Occipital lobe (tissue), 1 donor: ENCODE measurements at regions not wholly inside any gene's neighbourhood (a gene's known extent, or its start where the extent isn't known, plus 50 kb on each side); places are given as distances from the start of the nearest gene placed in this dataset.
"Not testable (repeated sequence)": the region's sequence is repeated elsewhere in the genome, so short reads cannot be mapped to it uniquely, and the experiment has no call there.

Source experiments
- DNase-seq: peaks from one replicate; lab custom pipeline; 2025; lab: John Stamatoyannopoulos, UW

- not testable (repeated sequence) for DNase-seq
Measured at GRCh38 chr1:224029286-224030025, 84.5 kb upstream of the FBXO28 start.

GRCh38 chr1:224028802-224029201 lies 85.1 kb upstream of the FBXO28 start:
- DNase-seq: not testable (repeated sequence)

GRCh38 chr1:224023122-224023521 lies 90.8 kb upstream of the FBXO28 start:
- not testable (repeated sequence) for DNase-seq

- DNase-seq: not testable (repeated sequence)
Measured at GRCh38 chr1:224022249-224022970, 91.5 kb upstream of the FBXO28 start.

- not testable (repeated sequence) for DNase-seq
Measured at GRCh38 chr1:224019866-224020265, 94.0 kb upstream of the FBXO28 start.

- DNase-seq: not testable (repeated sequence)
Measured at GRCh38 chr1:224015782-224016181, 98.1 kb upstream of the FBXO28 start.

GRCh38 chr1:224014330-224014649 lies 99.6 kb upstream of the FBXO28 start:
- DNase-seq: no peak

GRCh38 chr1:224013626-224014329 lies 100.1 kb upstream of the FBXO28 start:
- not testable (repeated sequence) for DNase-seq

GRCh38 chr1:224012807-224013434 lies 101.0 kb upstream of the FBXO28 start:
- not testable (repeated sequence) for DNase-seq

- not testable (repeated sequence) for DNase-seq
Measured at GRCh38 chr1:224012162-224012561, 101.7 kb upstream of the FBXO28 start.

GRCh38 chr1:224011751-224012150 lies 102.2 kb upstream of the FBXO28 start:
- not testable (repeated sequence) for DNase-seq

- not testable (repeated sequence) for DNase-seq
Measured at GRCh38 chr1:224011153-224011552, 102.8 kb upstream of the FBXO28 start.

- DNase-seq: not testable (repeated sequence)
Measured at GRCh38 chr1:224005973-224006372, 107.9 kb upstream of the FBXO28 start.

- DNase-seq: not testable (repeated sequence)
Measured at GRCh38 chr1:224004552-224005315, 109.2 kb upstream of the FBXO28 start.

- not testable (repeated sequence) for DNase-seq
Measured at GRCh38 chr1:224003896-224004295, 110.0 kb upstream of the FBXO28 start.

GRCh38 chr1:224001757-224002156 lies 112.2 kb upstream of the FBXO28 start:
- not testable (repeated sequence) for DNase-seq

- not testable (repeated sequence) for DNase-seq
Measured at GRCh38 chr1:223999761-224000160, 114.2 kb upstream of the FBXO28 start.

GRCh38 chr1:223998676-223999455 lies 115.0 kb upstream of the FBXO28 start:
- DNase-seq: not testable (repeated sequence)

GRCh38 chr1:223996376-223996775 lies 117.5 kb upstream of the FBXO28 start:
- not testable (repeated sequence) for DNase-seq
